HG03460 (cell line): ENCODE measurements at regions not wholly inside any gene's neighbourhood (a gene's known extent, or its start where the extent isn't known, plus 50 kb on each side); places are given as distances from the start of the nearest gene placed in this dataset.

ENCODE experiments used
- ATAC-seq: cut with Tn5 transposase; IDR thresholded peaks from one replicate; pipeline ENCODE4 v1.9.1; 2021; ENCODE audit not compliant: unreplicated experiment

DNA sequence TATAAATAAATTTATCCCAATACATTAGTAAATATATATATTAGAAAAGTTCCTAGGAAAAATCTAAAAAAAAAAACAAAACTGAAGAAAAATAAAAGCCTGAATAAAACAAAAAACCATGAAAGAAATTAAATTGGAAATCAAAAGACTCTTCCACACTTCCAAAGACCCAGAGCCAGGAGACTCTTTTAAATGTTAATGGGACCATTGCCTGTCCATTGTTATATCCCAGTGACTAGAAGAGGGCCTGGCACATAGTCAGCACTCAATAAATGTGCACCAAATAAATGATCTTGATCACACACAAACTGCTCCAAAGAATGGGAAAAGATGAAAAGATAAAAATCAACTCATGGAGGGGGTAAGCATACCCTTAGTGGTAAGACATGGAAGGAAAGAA lies 51.3 kb upstream of the CLDN18 start:
- no peak for ATAC-seq
